ENCODE measurements at regions not wholly inside any gene's neighbourhood (a gene's known extent, or its start where the extent isn't known, plus 50 kb on each side); places are given as distances from the start of the nearest gene placed in this dataset.

GRCh38 chr3:76969471-76969870 is 70.4 kb upstream of the ROBO2 start:
- ChIA-PET CTCF (no interaction called here), POLR2A (no interaction called here)
- Mint-ChIP-seq H3K27ac (no peak overlapping the region), H3K36me3 (ENCODE audit: low read depth) (no peaks in the 10 kb centered on the region), H3K4me1 (no peaks in the 10 kb centered on the region), H3K4me3 (no peak overlapping the region), H3K27me3 (no peaks in the 10 kb centered on the region), H3K9me3 (peaks cover 5% of the 10 kb centered on the region)
- no peak for DNase-seq
- intact Hi-C loops (cut with micrococcal nuclease): no loop called here
- no peak for TF ChIP-seq CTCF (IDR thresholded peaks at IDR 0.05)
- no peak for ATAC-seq (ENCODE audit: low read depth)

DNA sequence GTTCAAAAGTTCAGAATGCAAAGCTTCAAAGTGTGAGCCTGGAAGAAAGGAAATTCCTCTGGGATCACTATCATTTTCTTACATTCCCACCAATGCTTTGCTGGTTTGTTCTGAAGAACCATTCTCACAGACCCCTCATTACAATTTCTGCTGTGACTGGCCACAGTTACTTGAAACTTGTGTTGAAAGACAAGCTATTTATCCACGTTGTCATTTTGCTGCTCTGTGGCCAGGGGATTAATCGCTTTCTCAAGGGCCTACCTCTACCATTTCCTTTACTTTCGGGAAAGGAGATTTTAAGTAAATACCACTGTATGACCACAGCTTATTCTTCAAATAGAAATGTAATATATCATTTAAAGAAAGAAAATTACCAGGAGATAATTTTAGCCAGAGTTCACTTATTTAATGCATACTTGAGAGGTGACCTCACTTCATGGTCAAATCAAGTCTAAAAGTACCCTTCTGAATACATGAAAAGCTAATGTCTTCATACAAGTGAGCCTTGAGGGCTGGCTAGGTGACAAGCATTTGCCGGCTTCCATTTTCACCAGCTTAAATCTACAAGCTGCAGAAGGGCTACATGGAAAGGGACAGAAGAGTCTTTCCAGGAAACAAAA is 69.8 kb upstream of the ROBO2 start:
- intact Hi-C loops (cut with micrococcal nuclease): no loop called here
- no peak for ATAC-seq (ENCODE audit: low read depth)
- ChIA-PET POLR2A (no interaction called here), CTCF (no interaction called here)
- no peaks in the 10 kb centered on the region for H3K4me1 Mint-ChIP-seq
- no peak for TF ChIP-seq CTCF (IDR thresholded peaks at IDR 0.05)
- no peak overlapping the region for H3K4me3 Mint-ChIP-seq
- no peaks in the 10 kb centered on the region for H3K27me3 Mint-ChIP-seq
- DNase-seq: no peak
- no peaks in the 10 kb centered on the region for H3K36me3 Mint-ChIP-seq (ENCODE audit: low read depth)
- peaks cover 5% of the 10 kb centered on the region for H3K9me3 Mint-ChIP-seq
- no peak overlapping the region for H3K27ac Mint-ChIP-seq

GRCh38 chr3:76972624-76973296 is 67.1 kb upstream of the ROBO2 start:
- TF ChIP-seq CTCF (IDR thresholded peaks at IDR 0.05): no peak
- DNase-seq (no peak), ATAC-seq (ENCODE audit: low read depth) (no peak)
- intact Hi-C loops (cut with micrococcal nuclease): no loop called here
- Mint-ChIP-seq H3K4me1 (no peaks in the 10 kb centered on the region), H3K4me3 (no peak overlapping the region), H3K27me3 (no peaks in the 10 kb centered on the region), H3K9me3 (no peaks in the 10 kb centered on the region), H3K27ac (no peak overlapping the region), H3K36me3 (ENCODE audit: low read depth) (no peaks in the 10 kb centered on the region)
- POLR2A ChIA-PET: no interaction called here
- CTCF ChIA-PET: no interaction called here

DNA sequence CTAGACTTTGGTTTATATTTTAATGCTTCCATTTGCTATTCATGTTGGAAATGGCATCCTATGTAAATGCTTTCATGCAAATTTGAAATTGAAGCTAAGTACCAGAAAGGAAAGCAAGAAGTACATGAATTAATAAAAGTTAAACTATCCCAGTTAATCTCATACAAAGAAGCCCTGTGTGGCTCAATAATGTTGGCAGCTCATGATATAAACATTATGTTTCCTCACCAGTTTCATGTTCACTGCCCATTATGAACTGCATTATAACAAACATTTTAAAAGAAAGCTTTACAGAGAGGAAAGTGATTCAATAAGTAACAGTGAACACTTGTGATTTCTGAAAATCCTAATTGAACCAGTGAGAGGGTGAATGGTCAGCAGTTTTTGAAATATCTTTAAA is 62.9 kb upstream of the ROBO2 start:
- Mint-ChIP-seq H3K36me3 (ENCODE audit: low read depth) (no peaks in the 10 kb centered on the region), H3K9me3 (peaks cover 3% of the 10 kb centered on the region), H3K4me1 (no peaks in the 10 kb centered on the region), H3K27me3 (no peaks in the 10 kb centered on the region), H3K4me3 (no peak overlapping the region), H3K27ac (no peak overlapping the region)
- ChIA-PET CTCF (no interaction called here), POLR2A (no interaction called here)
- no peak for ATAC-seq (ENCODE audit: low read depth)
- intact Hi-C loops (cut with micrococcal nuclease): no loop called here
- no peak for DNase-seq
- TF ChIP-seq CTCF (IDR thresholded peaks at IDR 0.05): no peak

DNA sequence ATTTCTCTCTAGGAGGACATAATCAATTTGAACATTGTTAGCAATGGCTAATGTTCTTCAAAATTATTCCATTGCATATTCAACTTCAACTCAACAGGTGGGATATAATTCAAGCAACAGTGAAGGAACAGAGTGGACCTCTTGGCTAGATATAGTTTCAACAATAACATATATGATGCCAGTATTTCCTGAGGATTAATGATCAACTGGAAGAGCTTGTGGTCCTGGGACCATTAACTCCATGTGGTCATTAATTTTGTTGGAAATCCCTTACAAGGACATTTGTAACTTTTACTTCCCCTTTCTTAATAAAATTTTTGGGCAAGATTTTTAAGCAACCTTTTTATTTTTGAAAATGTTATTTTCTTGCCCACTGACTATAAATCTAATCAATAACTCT is 54.3 kb upstream of the ROBO2 start:
- Mint-ChIP-seq H3K4me1 (no peaks in the 10 kb centered on the region), H3K27me3 (no peaks in the 10 kb centered on the region), H3K36me3 (ENCODE audit: low read depth) (no peaks in the 10 kb centered on the region), H3K9me3 (peaks cover 5% of the 10 kb centered on the region), H3K27ac (no peak overlapping the region), H3K4me3 (no peak overlapping the region)
- no peak for DNase-seq
- ChIA-PET CTCF (no interaction called here), POLR2A (no interaction called here)
- no peak for ATAC-seq (ENCODE audit: low read depth)
- TF ChIP-seq CTCF (IDR thresholded peaks at IDR 0.05): no peak
- intact Hi-C loops (cut with micrococcal nuclease): no loop called here
